ENCODE measurements at regions not wholly inside any gene's neighbourhood (a gene's known extent, or its start where the extent isn't known, plus 50 kb on each side); places are given as distances from the start of the nearest gene placed in this dataset.

GRCh38 chr2:234326694-234327093, 170.2 kb downstream of the ARL4C start:
- no peak for TF ChIP-seq POLR2A (IDR thresholded peaks at IDR 0.05; ENCODE audit: low read depth, low read length)
- TF ChIP-seq POLR2AphosphoS5 (IDR thresholded peaks at IDR 0.05; ENCODE audit: low read depth, low read length) = no peak
- no peak for TF ChIP-seq TAF1 (IDR thresholded peaks at IDR 0.05; ENCODE audit: borderline replicate concordance, low read depth, low read length)
